C4-2B (cell line): ENCODE measurements at regions not wholly inside any gene's neighbourhood (a gene's known extent, or its start where the extent isn't known, plus 50 kb on each side); places are given as distances from the start of the nearest gene placed in this dataset.
"Not testable (repeated sequence)": the region's sequence is repeated elsewhere in the genome, so short reads cannot be mapped to it uniquely, and the experiment has no call there.

Source experiments
- H3K27ac ChIP-seq: fragments of 450-650 bp; 2 replicates; pipeline ENCODE4 v1.5.1; 2017
- CTCF ChIP-seq: fragments of 450-650 bp; conservative IDR thresholded peaks from 2 replicates; pipeline ENCODE4 v1.5.1; 2017; ENCODE audit warnings: mild to moderate bottlenecking
- ZFX ChIP-seq: fragments of 450-650 bp; IDR thresholded peaks from 2 replicates; pipeline ENCODE4 v1.6.1; 2017

GRCh38 chr2:183950673-183951072 lies 647.7 kb upstream of the ZNF804A start:
- TF ChIP-seq CTCF (no peak), ZFX (no peak)
- no peak overlapping the region for H3K27ac ChIP-seq

GRCh38 chr2:183951630-183952029 lies 646.7 kb upstream of the ZNF804A start:
- TF ChIP-seq ZFX (no peak), CTCF (no peak)
- no peak overlapping the region for H3K27ac ChIP-seq

- TF ChIP-seq CTCF (no peak), ZFX (no peak)
- no peak overlapping the region for H3K27ac ChIP-seq
Measured at GRCh38 chr2:183952741-183953140, 645.6 kb upstream of the ZNF804A start.

- no peak overlapping the region for H3K27ac ChIP-seq
- no peak for TF ChIP-seq CTCF
- no peak for TF ChIP-seq ZFX
Measured at GRCh38 chr2:183963609-183964008, 634.7 kb upstream of the ZNF804A start.

- TF ChIP-seq ZFX (no peak), CTCF (no peak)
- H3K27ac ChIP-seq, result no peak overlapping the region
Measured at GRCh38 chr2:183964565-183964964, 633.8 kb upstream of the ZNF804A start.

- TF ChIP-seq ZFX, result no peak
- TF ChIP-seq CTCF, result no peak
- H3K27ac ChIP-seq, result no peak overlapping the region
Measured at GRCh38 chr2:183967756-183968155, 630.6 kb upstream of the ZNF804A start.

- H3K27ac ChIP-seq, result not testable (repeated sequence)
Measured at GRCh38 chr2:183975676-183976075, 622.7 kb upstream of the ZNF804A start.

GRCh38 chr2:183984871-183985270 lies 613.5 kb upstream of the ZNF804A start:
- no peak overlapping the region for H3K27ac ChIP-seq
- no peak for TF ChIP-seq ZFX
- TF ChIP-seq CTCF, result no peak
